ENCODE measurements at regions not wholly inside any gene's neighbourhood (a gene's known extent, or its start where the extent isn't known, plus 50 kb on each side); places are given as distances from the start of the nearest gene placed in this dataset.
"Not testable (repeated sequence)": the region's sequence is repeated elsewhere in the genome, so short reads cannot be mapped to it uniquely, and the experiment has no call there.

DNA sequence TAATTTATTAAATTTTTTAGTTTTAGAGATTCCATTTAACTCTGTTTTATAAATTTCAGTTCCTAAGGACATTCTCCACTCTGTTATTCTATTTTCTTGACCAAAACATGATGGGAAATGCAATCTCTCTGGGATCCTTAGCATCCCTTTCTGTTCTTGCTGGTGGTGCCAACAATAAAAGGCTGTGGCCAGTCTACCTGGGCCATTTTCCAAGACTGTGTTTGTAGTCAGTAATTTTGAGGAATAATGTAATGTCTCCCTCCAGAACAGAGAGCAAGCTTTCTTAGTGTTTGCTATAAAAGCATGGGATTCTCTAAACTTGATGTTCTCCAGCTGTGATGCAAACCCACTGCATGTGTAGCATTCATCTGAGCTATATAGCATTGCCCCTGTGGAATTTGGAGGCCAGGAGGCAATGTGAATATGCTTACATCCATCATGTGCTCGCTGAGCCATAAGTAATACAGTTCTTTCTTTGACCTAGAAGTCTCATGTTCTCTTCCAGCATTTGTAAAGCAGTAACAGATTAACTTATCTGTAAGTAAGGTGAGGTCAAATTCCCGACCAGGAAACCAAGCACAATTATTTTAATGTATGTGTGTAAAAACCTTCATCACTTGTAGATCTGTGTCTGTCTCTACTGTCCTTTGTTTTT lies 211.5 kb upstream of the TAS2R1 start:
- no peak for DNase-seq

DNA sequence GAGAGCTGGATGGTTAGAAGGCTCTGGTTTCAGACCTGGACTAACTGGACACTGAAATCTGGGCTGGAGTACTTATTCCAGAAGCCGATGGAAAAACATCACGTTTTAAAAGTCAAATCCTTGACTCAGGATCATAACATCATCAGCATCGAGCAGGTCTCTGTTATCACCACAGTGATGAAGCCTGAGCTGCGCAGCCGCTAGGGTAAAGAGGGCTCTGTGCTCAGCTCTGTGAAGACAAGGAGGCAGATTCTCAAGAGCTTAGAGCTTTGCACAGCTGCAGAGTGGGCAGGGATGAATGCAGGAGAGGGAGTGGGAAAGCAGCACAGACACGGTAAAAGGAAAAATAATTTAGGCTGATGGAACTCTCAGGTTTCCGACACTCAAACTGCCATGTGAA lies 208.8 kb upstream of the TAS2R1 start:
- DNase-seq, result no peak

DNA sequence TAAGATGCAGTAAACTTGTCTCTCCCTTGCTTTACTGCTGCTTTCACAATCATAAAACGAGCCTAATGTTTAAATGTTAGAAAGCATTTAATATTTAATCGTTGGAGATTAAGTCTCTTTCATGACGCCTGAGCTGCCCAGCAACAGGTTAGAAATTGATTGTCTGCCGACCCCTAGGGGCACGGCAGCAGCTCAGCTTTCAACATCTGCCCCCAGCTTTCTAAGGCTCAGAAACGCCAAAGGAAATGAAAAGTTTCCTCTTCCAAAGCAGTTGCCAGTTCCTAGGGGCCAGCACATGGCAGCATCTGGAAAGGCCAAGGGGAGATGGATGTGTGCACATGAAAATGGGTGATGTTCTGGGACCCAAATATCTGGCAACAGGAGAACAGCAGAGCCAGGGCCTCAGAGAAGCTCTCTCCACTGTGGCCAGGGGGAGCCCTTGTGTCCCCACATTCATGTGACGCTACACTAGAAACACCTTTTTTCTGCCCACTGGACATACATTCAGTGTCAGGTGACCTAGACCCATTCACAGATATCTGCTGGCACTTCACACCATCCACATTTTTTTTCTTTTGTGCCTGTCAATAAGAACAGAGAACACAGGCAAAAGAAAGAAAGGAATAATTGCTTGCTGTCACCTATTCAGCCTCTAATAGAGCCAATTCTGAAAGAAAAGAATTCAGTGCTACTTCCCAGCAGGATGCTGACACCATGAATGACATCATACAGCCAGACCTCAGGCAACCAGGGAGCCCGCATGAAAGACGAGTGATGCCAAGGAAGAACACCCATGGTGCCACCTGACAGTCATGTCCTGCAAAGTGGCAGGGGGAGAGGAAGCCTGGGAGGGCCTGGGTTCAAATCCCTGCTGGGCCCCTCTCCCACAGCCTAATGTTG lies 205.0 kb upstream of the TAS2R1 start:
- no peak for DNase-seq

DNA sequence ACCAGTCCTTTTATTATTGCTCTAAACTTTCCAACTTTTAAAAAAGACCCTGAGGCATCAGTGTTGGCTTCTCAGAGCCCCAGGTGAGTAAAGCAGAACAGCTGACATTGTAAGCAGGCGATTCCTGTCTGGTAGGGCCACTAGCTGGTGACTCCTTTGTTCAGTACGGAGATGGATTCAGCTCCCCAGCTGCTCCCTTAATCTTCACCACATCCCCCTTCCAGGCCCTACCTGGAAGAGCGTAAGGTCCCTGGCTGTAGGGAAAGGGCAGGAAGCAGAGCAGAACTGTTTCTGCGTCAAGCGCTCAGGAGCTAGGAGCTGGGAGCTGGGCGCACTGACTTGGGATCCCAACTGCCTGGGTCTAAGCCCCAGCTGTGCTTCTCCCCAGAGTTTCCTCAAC lies 203.7 kb upstream of the TAS2R1 start:
- no peak for DNase-seq

GRCh38 chr5:9832921-9833320 lies 202.8 kb upstream of the TAS2R1 start:
- DNase-seq, result no peak

- no peak for DNase-seq
These were observed 201.7 kb upstream of the TAS2R1 start for GRCh38 chr5:9831823-9832222.

DNA sequence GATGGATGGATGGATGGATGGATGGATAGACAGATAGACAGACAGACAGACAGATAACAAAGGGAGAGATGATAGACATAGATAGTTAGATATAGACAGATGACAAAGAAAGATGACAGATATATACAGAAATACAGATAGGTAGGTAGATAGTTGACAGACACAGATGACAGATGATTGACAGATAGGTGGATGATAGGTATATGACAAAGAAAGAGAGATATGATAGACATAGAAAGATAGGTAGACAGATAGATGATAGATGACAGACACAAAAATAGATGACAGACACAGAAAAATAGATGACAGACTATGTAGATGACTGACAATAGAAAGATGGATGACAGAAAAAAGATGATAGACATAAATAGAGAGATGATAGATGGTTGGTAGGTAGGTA lies 200.0 kb upstream of the TAS2R1 start:
- DNase-seq, result no peak

- DNase-seq, result no peak
These were observed 199.5 kb upstream of the TAS2R1 start for GRCh38 chr5:9829621-9830020.

DNA sequence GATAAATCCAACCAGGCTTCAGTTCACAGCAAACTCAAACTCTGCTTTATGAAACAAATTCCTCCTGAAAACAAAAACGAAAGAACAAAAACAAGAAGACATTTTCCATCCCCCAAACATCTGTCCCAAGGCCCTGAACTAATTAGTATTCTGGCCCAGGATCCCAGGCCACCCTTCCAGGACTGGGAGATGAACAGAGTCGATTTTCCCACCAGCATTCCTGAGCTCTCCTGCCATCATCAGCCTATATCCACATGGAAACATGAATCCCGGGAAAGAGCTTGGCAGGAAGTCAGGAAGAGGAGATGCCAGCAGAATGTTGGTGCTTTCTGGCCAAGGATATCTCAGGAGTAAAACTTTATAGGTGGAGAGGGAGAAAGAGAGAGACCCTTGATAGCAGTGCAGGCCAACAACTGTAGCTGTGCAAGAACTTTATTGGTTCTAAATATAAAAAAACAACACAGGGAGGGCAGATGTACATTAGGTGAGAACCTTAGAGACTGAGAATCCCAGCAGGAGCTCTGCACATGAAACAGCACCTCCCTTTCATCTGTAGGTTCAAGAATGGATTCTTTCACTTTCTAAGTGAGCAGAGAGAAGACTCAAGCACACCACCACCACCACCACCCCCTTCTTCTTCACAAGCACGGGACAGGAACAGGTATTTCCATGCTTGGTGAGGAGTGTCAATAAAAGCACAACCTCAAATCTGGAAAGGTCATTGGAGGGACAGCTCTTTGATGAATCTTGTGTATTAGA lies 190.7 kb upstream of the TAS2R1 start:
- DNase-seq, result no peak

GRCh38 chr5:9818340-9818845 lies 188.2 kb upstream of the TAS2R1 start:
- DNase-seq, result no peak

GRCh38 chr5:9817819-9818218 lies 187.7 kb upstream of the TAS2R1 start:
- no peak for DNase-seq

DNA sequence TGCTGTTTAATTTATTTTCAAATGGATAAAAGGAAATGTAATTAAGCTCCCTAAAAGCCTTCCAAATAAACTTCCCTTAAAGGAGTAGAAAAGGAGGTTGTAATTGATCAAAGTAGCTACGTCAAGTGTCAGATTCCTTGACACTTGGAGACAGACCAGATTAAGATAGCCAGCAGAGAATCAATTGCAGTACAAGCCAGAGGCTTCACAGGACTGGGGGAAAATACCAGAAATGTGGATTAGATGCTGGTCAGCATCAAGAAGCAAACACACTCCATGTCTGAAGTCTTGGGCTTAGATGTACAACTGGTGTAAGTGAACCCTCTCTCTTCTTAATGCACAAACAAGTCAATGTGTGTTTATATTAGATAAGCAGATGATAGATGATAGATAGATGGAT lies 184.9 kb upstream of the TAS2R1 start:
- DNase-seq, result no peak

GRCh38 chr5:9813305-9813704 lies 183.2 kb upstream of the TAS2R1 start:
- DNase-seq, result no peak

DNA sequence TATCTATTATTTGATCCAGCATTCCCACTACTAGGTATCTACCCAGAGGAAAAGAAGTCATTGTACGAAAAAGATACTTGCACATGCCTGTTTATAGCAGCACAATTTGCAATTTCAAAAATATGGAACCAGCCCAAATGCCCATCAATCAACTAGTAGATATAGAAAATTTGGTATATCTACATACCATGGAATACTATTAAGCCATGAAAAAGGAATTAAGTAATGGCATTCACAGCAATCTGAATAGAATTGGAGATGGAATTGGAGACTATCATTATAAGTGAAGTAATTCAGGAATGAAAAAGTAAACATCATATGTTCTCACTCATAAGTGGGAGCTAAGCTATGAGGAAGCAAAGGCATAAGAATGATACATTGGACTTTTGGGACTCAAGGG lies 177.2 kb upstream of the TAS2R1 start:
- not testable (repeated sequence) for DNase-seq

GRCh38 chr5:9801908-9802307 lies 171.8 kb upstream of the TAS2R1 start:
- no peak for DNase-seq

- no peak for DNase-seq
These were observed 169.5 kb upstream of the TAS2R1 start for GRCh38 chr5:9799606-9800005.

DNA sequence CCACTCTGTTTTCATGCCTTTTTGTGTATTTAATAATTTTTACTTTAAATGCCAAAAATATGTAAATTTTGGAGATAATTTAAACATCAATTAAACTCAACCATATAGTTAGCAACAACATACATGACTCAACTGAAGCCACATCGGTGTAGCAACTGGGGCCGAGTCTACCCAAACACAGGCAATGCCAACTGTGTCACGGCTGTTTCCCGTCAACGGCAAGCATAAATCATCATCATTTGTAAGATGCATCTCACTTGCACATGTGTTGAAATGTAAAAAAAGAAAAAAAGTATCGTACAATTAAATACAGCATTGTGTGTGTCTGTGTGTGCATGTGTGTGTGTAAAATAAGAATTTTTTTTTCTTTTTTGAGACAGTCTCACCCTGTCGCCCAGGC lies 160.1 kb upstream of the TAS2R1 start:
- DNase-seq, result no peak

DNA sequence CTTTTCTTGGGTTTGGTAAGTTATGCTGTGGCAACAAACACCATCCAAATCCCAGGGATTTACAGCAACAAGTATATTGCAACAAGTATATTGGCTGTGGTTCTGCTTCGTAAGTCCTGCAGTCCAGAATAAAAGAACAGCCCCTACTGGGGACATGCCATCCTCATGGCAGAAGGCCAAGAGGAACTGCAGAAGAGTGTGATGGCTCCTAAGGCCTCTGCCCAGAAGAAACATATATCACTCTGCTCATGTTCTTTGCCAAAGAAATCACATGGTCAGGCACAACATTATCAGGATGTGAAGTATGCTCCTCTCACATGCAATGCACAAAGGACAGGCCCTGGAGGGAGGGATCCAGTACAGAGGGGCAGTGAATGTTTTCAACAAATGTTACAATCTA lies 159.6 kb upstream of the TAS2R1 start:
- no peak for DNase-seq

DNA sequence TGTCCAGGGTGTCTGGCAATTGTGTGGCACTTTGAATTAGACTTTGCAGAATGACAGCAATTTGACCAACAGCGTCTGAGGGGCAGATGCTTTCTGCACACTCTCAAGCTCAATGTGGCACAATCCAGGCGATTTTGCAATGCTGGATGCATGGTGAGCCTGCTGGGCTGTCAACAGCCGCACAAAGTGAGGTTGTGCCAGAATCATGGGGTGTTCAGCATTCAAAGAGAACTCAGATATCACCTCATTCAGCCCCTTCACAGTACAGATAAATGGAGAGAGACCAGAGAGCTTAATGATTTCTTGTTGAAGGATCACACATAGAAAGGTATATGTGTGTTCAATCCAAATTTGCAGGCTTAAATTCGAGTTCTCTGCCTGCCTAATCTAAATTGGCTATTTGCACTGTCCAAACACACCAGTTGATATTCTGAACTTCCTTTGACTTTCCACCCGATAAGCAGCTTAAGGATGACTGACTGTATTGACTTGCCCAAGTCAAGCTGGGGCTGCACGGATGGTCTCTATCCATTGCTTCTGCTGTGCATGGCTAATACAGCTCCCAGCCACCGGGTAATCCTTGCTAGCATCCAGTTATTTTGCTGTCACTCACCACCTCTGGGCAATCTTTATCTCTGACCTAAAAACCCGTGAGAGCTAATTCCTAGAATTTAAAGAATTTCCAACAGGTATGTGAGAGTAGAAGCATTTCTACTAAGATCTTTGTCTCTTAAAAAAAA lies 157.9 kb upstream of the TAS2R1 start:
- no peak for DNase-seq

DNA sequence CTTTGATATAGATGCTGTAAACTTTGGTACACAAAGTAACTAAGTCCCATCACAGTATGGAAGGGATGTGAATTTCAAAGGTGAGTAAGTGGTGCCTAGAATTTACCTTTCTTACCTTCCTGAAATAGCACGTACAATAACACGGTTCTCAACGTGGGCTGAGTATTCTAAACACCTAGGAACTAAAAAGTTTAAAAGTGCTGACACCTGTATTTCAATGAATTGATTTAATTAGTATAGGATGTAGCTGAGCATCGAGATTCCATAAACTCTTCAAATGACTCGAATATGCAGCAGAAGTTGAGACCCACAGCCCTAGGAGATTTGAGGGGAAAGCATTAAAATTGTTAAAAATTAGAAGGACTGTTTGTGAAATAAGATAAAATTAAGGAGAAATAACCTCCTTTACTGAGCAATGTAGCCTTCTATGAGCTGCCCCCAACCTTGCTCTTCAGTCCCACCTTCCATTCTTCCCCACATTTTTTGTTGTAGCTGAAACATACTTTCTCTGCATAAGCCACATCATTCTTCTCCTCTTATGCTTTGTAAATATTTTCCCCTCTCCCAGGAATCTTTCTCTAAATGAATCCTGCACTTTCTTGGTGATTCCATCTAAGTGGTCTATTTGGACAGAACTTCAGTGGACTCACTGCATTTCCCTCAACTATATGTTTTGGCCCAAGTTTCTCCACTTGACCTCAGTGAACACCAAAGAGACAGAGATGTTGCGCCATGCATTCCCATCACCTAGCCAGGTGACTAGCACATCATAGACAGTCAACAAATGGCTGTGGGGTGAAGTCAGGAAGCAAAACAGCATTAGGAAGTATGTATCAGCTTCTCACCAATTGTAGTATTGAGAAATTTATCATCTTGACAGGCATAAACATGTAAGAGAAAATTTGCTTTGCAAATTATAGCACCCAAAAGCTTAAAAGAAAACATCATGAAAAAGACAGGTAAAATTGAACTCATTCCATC lies 156.5 kb upstream of the TAS2R1 start:
- DNase-seq, result no peak

DNA sequence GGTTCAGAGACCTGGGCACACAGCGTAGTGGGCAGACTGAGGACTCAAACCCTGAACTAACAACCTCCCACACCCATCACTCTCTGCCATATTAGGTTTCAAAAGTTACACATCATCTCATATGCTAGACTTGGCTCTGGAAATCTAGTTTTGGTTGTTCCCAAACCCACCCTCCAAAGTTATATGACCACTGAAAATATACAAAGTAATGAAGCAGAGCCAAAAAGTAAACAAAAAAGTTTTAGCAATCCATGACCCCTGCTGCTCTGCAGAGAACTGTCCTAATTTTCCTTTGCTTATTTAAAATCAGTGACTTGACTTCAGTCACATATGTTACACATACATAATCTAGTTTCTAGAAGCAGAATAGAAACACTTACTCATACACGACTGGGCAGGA lies 155.6 kb upstream of the TAS2R1 start:
- no peak for DNase-seq

- DNase-seq, result no peak
These were observed 154.1 kb upstream of the TAS2R1 start for GRCh38 chr5:9784231-9784630.
